ENCODE measurements at regions not wholly inside any gene's neighbourhood (a gene's known extent, or its start where the extent isn't known, plus 50 kb on each side); places are given as distances from the start of the nearest gene placed in this dataset.

GRCh38 chr6:82741325-82741995, 324.2 kb downstream of the UBE3D start:
- no peak overlapping the region for H3K27ac ChIP-seq
- no peaks in the 10 kb centered on the region for H3K9me3 ChIP-seq
- no peak for TF ChIP-seq HOXA7 (CRISPR knock-in tag; IDR thresholded peaks at IDR 0.05)
- TF ChIP-seq ELK1 (IDR thresholded peaks at IDR 0.05; ENCODE audit: low read depth, low read length): no peak
- TF ChIP-seq POLR2AphosphoS2 (conservative IDR thresholded peaks at IDR 0.05; ENCODE audit: low read length): no peak
- no peak for TF ChIP-seq NPAS2 (CRISPR knock-in tag; IDR thresholded peaks at IDR 0.05; ENCODE audit: borderline replicate concordance)
- no peak for TF ChIP-seq CBX2 (IDR thresholded peaks at IDR 0.05; ENCODE audit: borderline replicate concordance, low read depth)
- no peak for TF ChIP-seq HEYL (CRISPR knock-in tag; IDR thresholded peaks at IDR 0.05)
- no peak for TF ChIP-seq RFX5 (IDR thresholded peaks at IDR 0.05)
- no peak overlapping the region for H3K4me3 ChIP-seq
- FAIRE-seq (no peak), DNase-seq (ENCODE audit: low read depth in 1 of 2, low spot score in 1 of 2) (no peak), ATAC-seq (no peak)
- H3K4me1 ChIP-seq: no peaks in the 10 kb centered on the region
- CTCF ChIA-PET: no interaction called here
- POLR2A ChIA-PET: no interaction called here
- 86% methylated on average over 1 of the region's 1 CpG for WGBS (ENCODE audit: missing lambda C conversion rate)
- H3K4me2 ChIP-seq: no peak overlapping the region

GRCh38 chr6:82741996-82742385, 323.6 kb downstream of the UBE3D start:
- ChIA-PET CTCF (interaction anchor here (1.0 kb wide), 1 partner anchor 38 kb away, joined by 3 read pairs; no protein-coding TSS in a partner anchor), POLR2A (no interaction called here)
- Histone ChIP-seq H3K27ac (no peak overlapping the region), H3K4me1 (no peaks in the 10 kb centered on the region), H3K4me3 (no peak overlapping the region), H3K4me2 (no peak overlapping the region), H3K9me3 (no peaks in the 10 kb centered on the region)
- FAIRE-seq (no peak), DNase-seq (ENCODE audit: low read depth in 1 of 2, low spot score in 1 of 2) (no peak), ATAC-seq (no peak)
- TF ChIP-seq HEYL (CRISPR knock-in tag; IDR thresholded peaks at IDR 0.05) (no peak), GATA3 (IDR thresholded peaks at IDR 0.05; ENCODE audit: borderline replicate concordance) (no peak), NFE2L2 (conservative IDR thresholded peaks at IDR 0.05; ENCODE audit: low read length) (no peak), CBX2 (IDR thresholded peaks at IDR 0.05; ENCODE audit: borderline replicate concordance, low read depth) (no peak), RARB (CRISPR knock-in tag; IDR thresholded peaks at IDR 0.05) (no peak), ZC3H11A (IDR thresholded peaks at IDR 0.05) (no peak), ELK1 (IDR thresholded peaks at IDR 0.05; ENCODE audit: low read depth, low read length) (no peak), JUN (IDR thresholded peaks at IDR 0.05) (no peak)
- 80% methylated on average over 2 of the region's 3 CpGs for WGBS (ENCODE audit: missing lambda C conversion rate)

GRCh38 chr6:82744286-82745015, 321.2 kb downstream of the UBE3D start:
- WGBS (ENCODE audit: missing lambda C conversion rate): 100% methylated on average over 1 of the region's 1 CpG
- ChIA-PET POLR2A (no interaction called here), CTCF (no interaction called here)
- FAIRE-seq (no peak), ATAC-seq (no peak), DNase-seq (ENCODE audit: low read depth in 1 of 2, low spot score in 1 of 2) (no peak)
- Histone ChIP-seq H3K4me2 (no peak overlapping the region), H3K27ac (no peak overlapping the region), H3K4me1 (no peaks in the 10 kb centered on the region), H3K4me3 (no peak overlapping the region), H3K9me3 (no peaks in the 10 kb centered on the region)
- TF ChIP-seq RAD21 (conservative IDR thresholded peaks at IDR 0.05 in 1 of 2, IDR thresholded peaks at IDR 0.05 in 1 of 2) (no peak), ESRRA (IDR thresholded peaks at IDR 0.05; ENCODE audit: borderline replicate concordance, low read length) (no peak), REST (IDR thresholded peaks at IDR 0.05) (no peak), HOXB5 (CRISPR knock-in tag; IDR thresholded peaks at IDR 0.05) (no peak), CBX8 (IDR thresholded peaks at IDR 0.05) (no peak), HES2 (IDR thresholded peaks at IDR 0.05) (no peak), PBX3 (IDR thresholded peaks at IDR 0.05) (no peak)
